ENCODE measurements at regions not wholly inside any gene's neighbourhood (a gene's known extent, or its start where the extent isn't known, plus 50 kb on each side); places are given as distances from the start of the nearest gene placed in this dataset.

DNA sequence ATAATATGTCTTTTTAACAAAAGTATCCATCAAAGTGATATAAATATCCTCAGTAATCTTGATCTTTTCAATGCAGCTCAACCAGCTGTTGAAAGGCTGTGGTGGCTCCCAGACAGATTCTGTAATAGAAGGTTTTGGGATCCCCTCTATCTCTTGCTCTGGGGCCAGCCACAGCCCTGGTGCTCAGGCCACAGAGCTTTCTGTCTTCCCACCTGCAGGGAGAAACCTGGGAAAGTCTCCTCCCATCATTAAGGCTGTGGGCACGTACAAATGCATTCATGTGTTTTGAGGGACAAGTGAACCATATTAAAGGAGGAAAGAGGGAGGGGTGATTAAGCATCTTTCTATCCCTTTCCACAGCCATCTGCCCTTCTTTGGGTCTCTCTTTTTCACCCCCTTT, 183.1 kb downstream of the PRDM13 start:
- no peak for TF ChIP-seq ZNF570 (CRISPR knock-in tag; IDR thresholded peaks at IDR 0.05; ENCODE audit: borderline replicate concordance)
- TF ChIP-seq, protein P1, sequence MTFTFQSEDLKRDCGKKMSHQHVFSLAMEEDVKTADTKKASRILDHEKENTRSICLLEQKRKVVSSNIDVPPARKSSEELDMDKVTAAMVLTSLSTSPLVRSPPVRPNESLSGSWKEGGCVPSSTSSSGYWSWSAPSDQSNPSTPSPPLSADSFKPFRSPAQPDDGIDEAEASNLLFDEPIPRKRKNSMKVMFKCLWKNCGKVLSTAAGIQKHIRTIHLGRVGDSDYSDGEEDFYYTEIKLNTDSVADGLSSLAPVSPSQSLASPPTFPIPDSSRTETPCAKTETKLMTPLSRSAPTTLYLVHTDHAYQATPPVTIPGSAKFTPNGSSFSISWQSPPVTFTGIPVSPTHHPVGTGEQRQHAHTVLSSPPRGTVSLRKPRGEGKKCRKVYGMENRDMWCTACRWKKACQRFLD (CRISPR knock-in tag; IDR thresholded peaks at IDR 0.05; ENCODE audit: borderline replicate concordance) = no peak
- TF ChIP-seq, protein P2, sequence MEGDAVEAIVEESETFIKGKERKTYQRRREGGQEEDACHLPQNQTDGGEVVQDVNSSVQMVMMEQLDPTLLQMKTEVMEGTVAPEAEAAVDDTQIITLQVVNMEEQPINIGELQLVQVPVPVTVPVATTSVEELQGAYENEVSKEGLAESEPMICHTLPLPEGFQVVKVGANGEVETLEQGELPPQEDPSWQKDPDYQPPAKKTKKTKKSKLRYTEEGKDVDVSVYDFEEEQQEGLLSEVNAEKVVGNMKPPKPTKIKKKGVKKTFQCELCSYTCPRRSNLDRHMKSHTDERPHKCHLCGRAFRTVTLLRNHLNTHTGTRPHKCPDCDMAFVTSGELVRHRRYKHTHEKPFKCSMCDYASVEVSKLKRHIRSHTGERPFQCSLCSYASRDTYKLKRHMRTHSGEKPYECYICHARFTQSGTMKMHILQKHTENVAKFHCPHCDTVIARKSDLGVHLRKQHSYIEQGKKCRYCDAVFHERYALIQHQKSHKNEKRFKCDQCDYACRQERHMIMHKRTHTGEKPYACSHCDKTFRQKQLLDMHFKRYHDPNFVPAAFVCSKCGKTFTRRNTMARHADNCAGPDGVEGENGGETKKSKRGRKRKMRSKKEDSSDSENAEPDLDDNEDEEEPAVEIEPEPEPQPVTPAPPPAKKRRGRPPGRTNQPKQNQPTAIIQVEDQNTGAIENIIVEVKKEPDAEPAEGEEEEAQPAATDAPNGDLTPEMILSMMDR (CRISPR knock-in tag; IDR thresholded peaks at IDR 0.05) = no peak
- no peak for TF ChIP-seq NFE2L1 (CRISPR knock-in tag; IDR thresholded peaks at IDR 0.05; ENCODE audit: borderline replicate concordance)
- TF ChIP-seq YY1 (IDR thresholded peaks at IDR 0.05; ENCODE audit: insufficient read depth, insufficient replicate concordance, low read depth, low read length) = no peak
- TF ChIP-seq JUN (CRISPR knock-in tag; IDR thresholded peaks at IDR 0.05) = no peak
- TF ChIP-seq PTBP1 (IDR thresholded peaks at IDR 0.05; ENCODE audit: low read depth, low read length, poor library complexity, severe bottlenecking) = no peak
- no peak for TF ChIP-seq CEBPB (IDR thresholded peaks at IDR 0.05; ENCODE audit: borderline replicate concordance, low read depth, low read length)
- no peak for TF ChIP-seq TARDBP (CRISPR knock-in tag; IDR thresholded peaks at IDR 0.05)
- TF ChIP-seq, protein P3, sequence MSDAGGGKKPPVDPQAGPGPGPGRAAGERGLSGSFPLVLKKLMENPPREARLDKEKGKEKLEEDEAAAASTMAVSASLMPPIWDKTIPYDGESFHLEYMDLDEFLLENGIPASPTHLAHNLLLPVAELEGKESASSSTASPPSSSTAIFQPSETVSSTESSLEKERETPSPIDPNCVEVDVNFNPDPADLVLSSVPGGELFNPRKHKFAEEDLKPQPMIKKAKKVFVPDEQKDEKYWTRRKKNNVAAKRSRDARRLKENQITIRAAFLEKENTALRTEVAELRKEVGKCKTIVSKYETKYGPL (CRISPR knock-in tag; IDR thresholded peaks at IDR 0.05) = no peak
- TF ChIP-seq ELF4 (CRISPR knock-in tag; IDR thresholded peaks at IDR 0.05; ENCODE audit: borderline replicate concordance) = no peak
- no peak for TF ChIP-seq ZNF839 (CRISPR knock-in tag; IDR thresholded peaks at IDR 0.05; ENCODE audit: borderline replicate concordance)
